ENCODE measurements at regions not wholly inside any gene's neighbourhood (a gene's known extent, or its start where the extent isn't known, plus 50 kb on each side); places are given as distances from the start of the nearest gene placed in this dataset.

DNA sequence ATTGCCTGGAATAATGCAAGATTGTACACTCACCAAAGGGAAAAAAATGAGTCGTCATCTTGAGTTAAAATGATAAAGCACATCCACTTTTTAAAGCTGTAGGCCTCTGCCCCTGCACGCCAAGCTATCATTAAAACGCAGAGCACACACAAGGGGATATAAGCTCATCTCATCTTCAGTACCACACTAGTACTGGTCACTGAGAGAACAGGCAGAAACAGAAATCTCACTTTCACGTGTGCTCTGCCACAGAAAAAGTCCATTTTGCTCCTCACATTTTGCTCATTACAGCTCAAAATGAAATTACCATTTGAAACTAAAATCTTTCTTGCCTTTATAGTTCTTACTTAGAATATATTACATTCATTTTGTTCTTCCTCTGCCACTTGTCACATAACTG is 99.2 kb upstream of the SLC30A5 start:
- TF ChIP-seq POLR2A (IDR thresholded peaks at IDR 0.05; ENCODE audit: low read depth, low read length): no peak
- no peak for TF ChIP-seq POLR2AphosphoS5 (IDR thresholded peaks at IDR 0.05; ENCODE audit: low read depth, low read length)

All from GM12892 (cell line).